ENCODE measurements at regions not wholly inside any gene's neighbourhood (a gene's known extent, or its start where the extent isn't known, plus 50 kb on each side); places are given as distances from the start of the nearest gene placed in this dataset.

GRCh38 chr7:133152875-133153274 is 71.0 kb upstream of the CHCHD3 start:
- DNase-seq (ENCODE audit: low read depth in 2 of 2) = no peak
- no peak for TF ChIP-seq CTCF (IDR thresholded peaks at IDR 0.05; ENCODE audit: low read depth, low read length)
- H3K4me3 ChIP-seq (replicated peaks in 1 of 2; ENCODE audit: low read depth in 2 of 2, low read length in 2 of 2) = no peak overlapping the region

- H3K4me3 ChIP-seq (replicated peaks in 1 of 2; ENCODE audit: low read depth in 2 of 2, low read length in 2 of 2) = no peak overlapping the region
- TF ChIP-seq CTCF (IDR thresholded peaks at IDR 0.05; ENCODE audit: low read depth, low read length) = no peak
- DNase-seq (ENCODE audit: low read depth in 2 of 2) = peak in 1 of 2 donors; percentile 29
Observed at GRCh38 chr7:133155146-133155545, 73.3 kb upstream of the CHCHD3 start.

- no peak overlapping the region for H3K4me3 ChIP-seq (replicated peaks in 1 of 2; ENCODE audit: low read depth in 2 of 2, low read length in 2 of 2)
- no peak for DNase-seq (ENCODE audit: low read depth in 2 of 2)
- no peak for TF ChIP-seq CTCF (IDR thresholded peaks at IDR 0.05; ENCODE audit: low read depth, low read length)
Observed at GRCh38 chr7:133155642-133156041, 73.8 kb upstream of the CHCHD3 start.

- no peak for DNase-seq (ENCODE audit: low read depth in 2 of 2)
- TF ChIP-seq CTCF (IDR thresholded peaks at IDR 0.05; ENCODE audit: low read depth, low read length) = no peak
- no peak overlapping the region for H3K4me3 ChIP-seq (replicated peaks in 1 of 2; ENCODE audit: low read depth in 2 of 2, low read length in 2 of 2)
Observed at GRCh38 chr7:133157045-133157444, 75.2 kb upstream of the CHCHD3 start.

- TF ChIP-seq CTCF (IDR thresholded peaks at IDR 0.05; ENCODE audit: low read depth, low read length) = no peak
- no peak overlapping the region for H3K4me3 ChIP-seq (replicated peaks in 1 of 2; ENCODE audit: low read depth in 2 of 2, low read length in 2 of 2)
- DNase-seq (ENCODE audit: low read depth in 2 of 2) = no peak
Observed at GRCh38 chr7:133164498-133164897, 82.6 kb upstream of the CHCHD3 start.

- TF ChIP-seq CTCF (IDR thresholded peaks at IDR 0.05; ENCODE audit: low read depth, low read length) = no peak
- no peak for DNase-seq (ENCODE audit: low read depth in 2 of 2)
- no peak overlapping the region for H3K4me3 ChIP-seq (replicated peaks in 1 of 2; ENCODE audit: low read depth in 2 of 2, low read length in 2 of 2)
Observed at GRCh38 chr7:133165001-133165400, 83.1 kb upstream of the CHCHD3 start.

- H3K4me3 ChIP-seq (replicated peaks in 1 of 2; ENCODE audit: low read depth in 2 of 2, low read length in 2 of 2) = no peak overlapping the region
- DNase-seq (ENCODE audit: low read depth in 2 of 2) = no peak
- no peak for TF ChIP-seq CTCF (IDR thresholded peaks at IDR 0.05; ENCODE audit: low read depth, low read length)
Observed at GRCh38 chr7:133165529-133165928, 83.6 kb upstream of the CHCHD3 start.
